ENCODE measurements at regions not wholly inside any gene's neighbourhood (a gene's known extent, or its start where the extent isn't known, plus 50 kb on each side); places are given as distances from the start of the nearest gene placed in this dataset.
A peak's percentile ranks its signal among the peaks of the same experiment; 100 is the strongest.

DNA sequence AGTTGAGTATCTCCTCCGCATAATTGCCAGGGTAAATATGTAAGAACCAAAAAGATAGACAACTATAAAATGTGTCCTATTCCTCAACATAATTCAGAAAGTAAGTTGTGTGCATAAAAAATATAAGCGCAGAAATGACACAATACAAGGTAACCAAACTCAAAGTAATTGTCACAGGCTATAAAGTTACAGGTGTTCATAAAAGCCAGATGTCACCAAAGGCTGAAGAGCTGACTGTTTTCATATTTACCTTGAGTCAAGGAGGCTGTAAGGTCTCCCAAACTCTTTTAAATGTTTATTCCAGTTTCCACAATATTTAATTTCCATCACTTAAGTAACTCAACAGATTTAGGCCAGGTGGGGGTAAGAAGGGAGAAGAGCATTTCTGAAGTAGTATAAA is 192.2 kb upstream of the MARCKS start:
- TF ChIP-seq, protein P1, sequence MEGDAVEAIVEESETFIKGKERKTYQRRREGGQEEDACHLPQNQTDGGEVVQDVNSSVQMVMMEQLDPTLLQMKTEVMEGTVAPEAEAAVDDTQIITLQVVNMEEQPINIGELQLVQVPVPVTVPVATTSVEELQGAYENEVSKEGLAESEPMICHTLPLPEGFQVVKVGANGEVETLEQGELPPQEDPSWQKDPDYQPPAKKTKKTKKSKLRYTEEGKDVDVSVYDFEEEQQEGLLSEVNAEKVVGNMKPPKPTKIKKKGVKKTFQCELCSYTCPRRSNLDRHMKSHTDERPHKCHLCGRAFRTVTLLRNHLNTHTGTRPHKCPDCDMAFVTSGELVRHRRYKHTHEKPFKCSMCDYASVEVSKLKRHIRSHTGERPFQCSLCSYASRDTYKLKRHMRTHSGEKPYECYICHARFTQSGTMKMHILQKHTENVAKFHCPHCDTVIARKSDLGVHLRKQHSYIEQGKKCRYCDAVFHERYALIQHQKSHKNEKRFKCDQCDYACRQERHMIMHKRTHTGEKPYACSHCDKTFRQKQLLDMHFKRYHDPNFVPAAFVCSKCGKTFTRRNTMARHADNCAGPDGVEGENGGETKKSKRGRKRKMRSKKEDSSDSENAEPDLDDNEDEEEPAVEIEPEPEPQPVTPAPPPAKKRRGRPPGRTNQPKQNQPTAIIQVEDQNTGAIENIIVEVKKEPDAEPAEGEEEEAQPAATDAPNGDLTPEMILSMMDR (IDR thresholded peaks at IDR 0.05) = no peak
- Histone ChIP-seq H3K27ac (no peak overlapping the region), H3K4me3 (no peak overlapping the region)
- no peak for DNase-seq (ENCODE audit: low spot score)

DNA sequence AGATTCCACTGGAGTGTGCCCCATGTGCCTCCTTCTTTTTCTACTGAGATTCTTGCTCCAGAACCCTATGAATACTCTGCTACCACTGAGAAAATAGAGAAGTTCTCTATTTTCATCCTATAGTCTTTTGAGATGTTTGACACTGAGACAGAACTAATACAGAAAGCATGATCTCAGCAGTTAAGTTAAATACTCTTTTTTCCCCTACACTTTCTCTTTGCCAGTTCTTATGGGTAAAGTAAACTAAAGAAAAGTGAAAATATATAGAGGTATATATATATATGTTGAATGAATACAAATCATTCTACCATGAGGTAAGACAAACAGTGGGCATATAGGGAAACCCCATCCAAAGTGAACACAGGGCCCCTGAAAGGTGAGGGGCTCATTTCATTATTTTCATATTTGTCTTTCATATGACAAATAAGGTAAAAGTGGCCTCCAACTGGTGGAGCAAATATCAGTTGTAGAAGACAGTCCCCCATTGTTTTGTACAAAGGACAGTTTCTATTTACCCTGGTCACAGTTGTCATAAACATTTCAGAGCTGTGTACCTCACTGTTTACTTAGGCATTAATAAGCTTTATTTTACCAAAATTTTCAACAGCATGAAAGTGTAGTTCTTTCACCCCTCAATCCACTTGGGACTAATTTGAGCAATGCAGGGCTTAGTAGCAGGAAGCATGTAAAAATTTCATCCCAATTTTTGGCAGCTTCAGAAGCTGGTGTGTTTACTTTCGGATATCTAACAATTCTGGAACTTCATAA is 188.3 kb upstream of the MARCKS start:
- H3K27ac ChIP-seq = no peak overlapping the region
- DNase-seq (ENCODE audit: low spot score) = no peak
- no peak overlapping the region for H3K4me3 ChIP-seq
- TF ChIP-seq, protein P1 (IDR thresholded peaks at IDR 0.05) = no peak

DNA sequence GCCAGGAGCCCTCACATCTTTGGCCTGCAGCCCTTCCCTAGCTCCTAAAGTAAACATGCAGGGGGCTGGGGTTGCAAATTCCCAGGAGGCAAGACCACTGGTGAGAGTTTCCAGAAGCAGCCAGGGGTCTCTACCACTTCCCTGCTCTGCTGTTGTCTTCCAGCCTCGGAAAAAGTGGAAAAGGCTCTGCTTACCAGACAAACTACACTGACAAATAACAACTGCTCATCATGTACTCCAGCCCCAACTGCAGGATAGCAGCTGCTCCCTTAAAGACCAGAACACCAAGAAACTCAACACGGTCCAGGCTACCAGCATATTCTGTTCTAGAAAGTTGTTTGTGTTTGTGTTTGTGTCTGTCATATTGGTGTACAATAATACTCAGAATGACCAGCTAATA is 187.5 kb upstream of the MARCKS start:
- Histone ChIP-seq H3K27ac (no peak overlapping the region), H3K4me3 (no peak overlapping the region)
- TF ChIP-seq, protein P1 (IDR thresholded peaks at IDR 0.05) = no peak
- DNase-seq (ENCODE audit: low spot score) = no peak

DNA sequence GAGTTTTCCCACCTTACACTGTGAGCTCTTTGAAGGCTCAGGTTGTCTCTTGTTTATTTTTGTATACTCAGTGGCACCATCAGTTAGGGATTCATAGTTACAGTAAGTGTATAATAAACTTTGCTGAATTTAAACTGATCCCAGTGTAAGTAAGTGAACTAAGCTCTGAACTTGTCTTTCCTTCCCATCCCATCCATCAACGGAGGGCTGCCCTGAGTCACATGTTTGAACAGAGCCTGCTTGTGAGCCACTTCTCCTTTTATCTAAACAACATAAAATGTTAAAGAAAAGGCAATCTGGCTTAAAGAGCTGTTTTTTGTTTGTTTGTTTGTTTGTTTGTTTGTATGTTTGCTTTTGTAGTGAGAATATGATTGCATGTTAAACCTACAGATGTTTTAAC is 185.7 kb upstream of the MARCKS start:
- no peak for DNase-seq (ENCODE audit: low spot score)
- Histone ChIP-seq H3K27ac (no peak overlapping the region), H3K4me3 (no peak overlapping the region)
- TF ChIP-seq, protein P1 (IDR thresholded peaks at IDR 0.05) = no peak

DNA sequence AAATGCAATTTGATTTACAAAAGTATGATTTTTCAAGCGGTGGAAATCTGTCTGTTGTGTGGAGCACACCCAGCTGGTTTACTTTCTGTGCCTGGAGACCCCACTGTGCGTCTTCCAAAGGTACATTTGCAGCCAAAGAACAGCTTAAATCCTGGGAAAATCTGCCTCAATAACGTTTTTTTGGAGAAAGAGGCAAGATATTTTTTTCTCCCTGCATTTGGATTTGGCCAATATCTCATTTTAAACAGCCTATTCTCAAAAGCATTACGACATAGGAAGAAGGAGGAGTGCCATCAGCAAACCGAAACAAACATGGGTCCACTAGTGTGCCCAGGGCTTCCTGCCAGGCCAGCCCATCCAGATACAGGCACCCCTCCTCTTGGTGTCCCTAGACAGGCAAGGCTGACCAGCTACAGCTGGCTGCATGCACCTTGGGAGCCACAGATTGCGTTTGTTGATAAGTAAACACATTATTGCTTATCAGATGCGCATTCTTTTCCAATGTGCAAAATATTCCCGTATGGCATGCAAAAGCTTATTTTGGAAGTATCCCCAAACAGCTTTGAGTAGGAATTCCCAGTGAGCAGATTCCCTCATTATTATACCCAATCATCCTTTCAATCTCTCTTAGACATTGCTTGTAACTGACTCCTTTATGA is 184.5 kb upstream of the MARCKS start:
- TF ChIP-seq, protein P1 (IDR thresholded peaks at IDR 0.05) = no peak
- Histone ChIP-seq H3K4me3 (peak overlapping the region; percentile 72), H3K27ac (peak overlapping the region; percentile 32 to 65)
- no peak for DNase-seq (ENCODE audit: low spot score)

DNA sequence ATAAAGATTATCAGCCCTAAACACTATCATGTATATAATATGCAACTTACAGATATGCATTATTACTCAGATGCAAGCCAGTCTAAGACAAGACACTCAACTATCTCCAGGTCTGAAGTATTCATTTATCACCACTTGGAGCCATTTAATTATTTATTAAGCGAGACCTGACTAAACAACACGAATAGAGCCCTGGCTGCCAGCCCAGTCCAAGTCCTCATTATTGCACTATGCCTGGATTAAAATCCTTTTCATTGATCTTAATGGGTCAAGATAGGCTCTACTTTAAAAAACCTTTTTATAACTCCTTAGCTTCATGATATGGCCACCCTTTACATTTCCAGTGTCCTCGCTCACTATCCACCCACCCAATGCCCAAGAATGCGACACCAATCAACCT is 183.1 kb upstream of the MARCKS start:
- TF ChIP-seq, protein P1 (IDR thresholded peaks at IDR 0.05) = no peak
- DNase-seq (ENCODE audit: low spot score) = no peak
- no peak overlapping the region for H3K27ac ChIP-seq
- H3K4me3 ChIP-seq = no peak overlapping the region

DNA sequence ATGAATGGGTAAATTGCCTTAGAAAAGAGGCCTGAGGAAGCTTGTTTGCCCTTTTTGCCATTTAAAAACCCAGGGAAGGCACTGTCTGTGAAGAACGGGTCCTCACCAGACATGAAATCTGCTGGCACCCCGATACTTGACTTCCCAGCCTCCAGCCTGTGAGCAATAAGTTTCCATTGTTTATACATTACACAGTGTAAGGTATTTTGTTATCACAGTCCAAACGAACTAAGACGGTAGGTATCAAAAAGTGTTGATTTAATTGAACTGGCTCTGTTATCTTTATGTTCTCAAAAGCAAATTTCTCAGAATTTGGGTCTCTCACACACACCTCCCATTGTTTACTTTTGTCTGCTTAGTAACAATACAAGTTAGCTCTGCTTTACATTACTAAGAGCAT is 181.1 kb upstream of the MARCKS start:
- TF ChIP-seq, protein P1 (IDR thresholded peaks at IDR 0.05) = no peak
- Histone ChIP-seq H3K4me3 (no peak overlapping the region), H3K27ac (no peak overlapping the region)
- no peak for DNase-seq (ENCODE audit: low spot score)
